Neural progenitor cell (in vitro differentiated cells): ENCODE measurements at regions not wholly inside any gene's neighbourhood (a gene's known extent, or its start where the extent isn't known, plus 50 kb on each side); places are given as distances from the start of the nearest gene placed in this dataset.

Experiments used
- DNase-seq: peaks from one replicate; pipeline ENCODE4 v3.0.0-alpha.2; 2016; ENCODE audit warnings: low spot score
- H2AFZ ChIP-seq: fragments of 200-600 bp; sonication (generic); replicated peaks from 2 replicates; pipeline ENCODE4 v1.6.1; 2016; ENCODE audit warnings: antibody characterized with exemption
- H3F3A ChIP-seq: fragments of 200-600 bp; sonication (generic); 2 replicates; pipeline ENCODE4 v1.6.1; 2016; ENCODE audit warnings: antibody characterized with exemption, low read depth
- H3K27ac ChIP-seq: fragments of 200-600 bp; sonication (generic); 2 replicates; pipeline ENCODE4 v1.5.1; 2016; ENCODE audit warnings: mild to moderate bottlenecking
- H3K27me3 ChIP-seq: fragments of 200-600 bp; sonication (generic); 2 replicates; pipeline ENCODE4 v1.6.1; 2016; ENCODE audit warnings: mild to moderate bottlenecking, moderate library complexity
- H3K36me3 ChIP-seq: fragments of 200-600 bp; sonication (generic); 2 replicates; pipeline ENCODE4 v1.5.1; 2016
- H3K4me1 ChIP-seq: fragments of 200-600 bp; sonication (generic); 2 replicates; pipeline ENCODE4 v1.6.1; 2016; ENCODE audit warnings: mixed run types
- H3K4me2 ChIP-seq: fragments of 200-600 bp; sonication (generic); 2 replicates; pipeline ENCODE4 v1.6.1; 2016
- H3K4me3 ChIP-seq: fragments of 200-600 bp; sonication (generic); 2 replicates; pipeline ENCODE4 v1.5.1; 2016
- H3K79me2 ChIP-seq: fragments of 200-600 bp; sonication (generic); 2 replicates; pipeline ENCODE4 v1.6.1; 2016; ENCODE audit warnings: low read depth
- H3K9ac ChIP-seq: fragments of 200-600 bp; sonication (generic); 2 replicates; pipeline ENCODE4 v1.6.1; 2016
- H3K9me3 ChIP-seq: fragments of 200-600 bp; sonication (generic); 2 replicates; pipeline ENCODE4 v1.5.1; 2016; ENCODE audit warnings: low read depth
- H4K20me1 ChIP-seq: fragments of 200-600 bp; sonication (generic); 2 replicates; pipeline ENCODE4 v1.6.1; 2016; ENCODE audit warnings: low read depth
- H3K27ac Mint-ChIP-seq: 3 replicates; pipeline ENCODE4 v1.8.0; 2021; ENCODE audit warnings: mixed read lengths
- H3K27me3 Mint-ChIP-seq: 2 replicates; pipeline ENCODE4 v1.8.0; 2022; ENCODE audit warnings: low read depth, mild to moderate bottlenecking, inconsistent platforms, moderate library complexity, mixed read lengths; ENCODE audit not compliant: insufficient read depth
- H3K36me3 Mint-ChIP-seq: 3 replicates; pipeline ENCODE4 v1.8.0; 2021; ENCODE audit warnings: mixed read lengths
- H3K4me1 Mint-ChIP-seq: 3 replicates; pipeline ENCODE4 v1.8.0; 2021; ENCODE audit warnings: mixed read lengths
- H3K4me3 Mint-ChIP-seq: 3 replicates; pipeline ENCODE4 v1.8.0; 2021; ENCODE audit warnings: mild to moderate bottlenecking, moderate library complexity, mixed read lengths
- H3K9me3 Mint-ChIP-seq: 3 replicates; pipeline ENCODE4 v1.8.0; 2020; ENCODE audit warnings: mixed read lengths
- EZH2 ChIP-seq: fragments of 200-600 bp; sonication (generic); IDR thresholded peaks from 2 replicates; pipeline ENCODE4 v1.6.1; 2017; ENCODE audit warnings: antibody characterized with exemption, mild to moderate bottlenecking, moderate library complexity
- EZH2phosphoT487 ChIP-seq: fragments of 200-600 bp; sonication (generic); IDR thresholded peaks from 2 replicates; pipeline ENCODE4 v1.6.1; 2017; ENCODE audit warnings: antibody characterized with exemption
- TF ChIP-seq, protein P1 (sequence below): fragments of 200-600 bp; sonication (generic); IDR thresholded peaks from 2 replicates; pipeline ENCODE4 v1.5.1; 2017; ENCODE audit warnings: antibody characterized with exemption, mild to moderate bottlenecking

DNA sequence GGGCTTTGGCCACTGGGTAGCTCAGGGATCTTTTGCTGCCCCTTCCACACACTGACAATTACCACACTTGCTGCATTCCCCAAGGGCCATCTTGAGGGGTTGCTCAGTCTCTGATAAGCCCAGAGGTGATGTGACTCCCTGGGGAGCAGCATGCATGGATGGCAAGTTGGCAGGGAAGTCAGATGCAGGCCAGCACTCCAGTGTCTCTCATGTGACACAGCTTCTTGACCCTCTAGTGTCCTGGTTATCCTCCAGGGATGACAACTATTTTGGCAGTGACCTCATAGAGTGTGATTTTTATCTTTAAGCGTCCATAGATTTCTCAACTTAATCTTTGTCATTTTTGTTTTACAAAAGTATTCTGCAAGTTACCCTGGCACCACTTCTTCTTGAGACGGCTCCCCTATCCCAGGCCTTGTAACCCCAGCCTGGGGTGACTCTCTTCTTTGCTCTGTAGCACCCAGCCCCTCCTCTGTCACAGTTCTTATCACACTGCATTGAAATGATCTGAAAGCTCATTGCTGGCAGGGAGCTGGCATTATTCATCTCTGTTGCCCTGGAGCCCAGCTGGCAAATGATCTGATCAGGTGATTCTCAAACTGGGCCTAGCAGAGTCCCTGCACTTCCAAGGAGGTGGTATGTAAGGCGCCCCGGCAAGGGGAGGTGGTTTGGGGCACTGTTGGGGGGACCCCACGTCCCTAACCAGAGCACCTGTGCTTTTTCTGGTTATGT is 72.6 kb downstream of the TENT5C start:
- Histone ChIP-seq H3K79me2 (no peaks in the 10 kb centered on the region), H3K27ac (no peak overlapping the region), H3K4me3 (no peak overlapping the region), H3F3A (no peaks in the 10 kb centered on the region), H4K20me1 (no peaks in the 10 kb centered on the region), H3K4me2 (no peak overlapping the region), H3K36me3 (no peaks in the 10 kb centered on the region), H3K27me3 (no peaks in the 10 kb centered on the region), H3K4me1 (peaks cover 5% of the 10 kb centered on the region), H3K9me3 (no peaks in the 10 kb centered on the region), H2AFZ (no peak overlapping the region), H3K9ac (no peak overlapping the region)
- no peak overlapping the region for H3K27ac Mint-ChIP-seq
- no peak for DNase-seq
- no peaks in the 10 kb centered on the region for H3K9me3 Mint-ChIP-seq
- no peaks in the 10 kb centered on the region for H3K36me3 Mint-ChIP-seq
- H3K27me3 Mint-ChIP-seq = peaks cover 5% of the 10 kb centered on the region
- no peak overlapping the region for H3K4me3 Mint-ChIP-seq
- TF ChIP-seq, protein P1, sequence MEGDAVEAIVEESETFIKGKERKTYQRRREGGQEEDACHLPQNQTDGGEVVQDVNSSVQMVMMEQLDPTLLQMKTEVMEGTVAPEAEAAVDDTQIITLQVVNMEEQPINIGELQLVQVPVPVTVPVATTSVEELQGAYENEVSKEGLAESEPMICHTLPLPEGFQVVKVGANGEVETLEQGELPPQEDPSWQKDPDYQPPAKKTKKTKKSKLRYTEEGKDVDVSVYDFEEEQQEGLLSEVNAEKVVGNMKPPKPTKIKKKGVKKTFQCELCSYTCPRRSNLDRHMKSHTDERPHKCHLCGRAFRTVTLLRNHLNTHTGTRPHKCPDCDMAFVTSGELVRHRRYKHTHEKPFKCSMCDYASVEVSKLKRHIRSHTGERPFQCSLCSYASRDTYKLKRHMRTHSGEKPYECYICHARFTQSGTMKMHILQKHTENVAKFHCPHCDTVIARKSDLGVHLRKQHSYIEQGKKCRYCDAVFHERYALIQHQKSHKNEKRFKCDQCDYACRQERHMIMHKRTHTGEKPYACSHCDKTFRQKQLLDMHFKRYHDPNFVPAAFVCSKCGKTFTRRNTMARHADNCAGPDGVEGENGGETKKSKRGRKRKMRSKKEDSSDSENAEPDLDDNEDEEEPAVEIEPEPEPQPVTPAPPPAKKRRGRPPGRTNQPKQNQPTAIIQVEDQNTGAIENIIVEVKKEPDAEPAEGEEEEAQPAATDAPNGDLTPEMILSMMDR = no peak
- no peak for TF ChIP-seq EZH2
- no peak for TF ChIP-seq EZH2phosphoT487
- H3K4me1 Mint-ChIP-seq = no peaks in the 10 kb centered on the region

DNA sequence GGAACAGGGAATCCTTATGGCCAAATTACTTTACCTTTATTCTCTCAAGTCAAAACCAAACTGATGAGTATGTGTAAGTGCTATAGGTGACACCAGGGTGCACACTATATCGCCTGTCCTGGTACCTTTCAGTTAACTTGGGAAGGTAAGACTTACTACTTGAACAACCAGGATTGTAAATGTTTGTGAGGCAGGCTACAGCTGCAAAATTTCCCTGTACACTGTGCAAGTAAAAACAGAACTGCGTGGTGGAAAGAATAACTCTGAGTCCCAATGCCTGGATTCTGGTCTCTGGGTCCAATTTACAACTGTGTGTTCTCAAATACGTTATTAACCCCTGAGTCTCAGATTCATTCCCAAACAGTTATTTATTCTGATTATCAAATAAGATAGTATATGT is 73.5 kb downstream of the TENT5C start:
- DNase-seq = no peak

DNA sequence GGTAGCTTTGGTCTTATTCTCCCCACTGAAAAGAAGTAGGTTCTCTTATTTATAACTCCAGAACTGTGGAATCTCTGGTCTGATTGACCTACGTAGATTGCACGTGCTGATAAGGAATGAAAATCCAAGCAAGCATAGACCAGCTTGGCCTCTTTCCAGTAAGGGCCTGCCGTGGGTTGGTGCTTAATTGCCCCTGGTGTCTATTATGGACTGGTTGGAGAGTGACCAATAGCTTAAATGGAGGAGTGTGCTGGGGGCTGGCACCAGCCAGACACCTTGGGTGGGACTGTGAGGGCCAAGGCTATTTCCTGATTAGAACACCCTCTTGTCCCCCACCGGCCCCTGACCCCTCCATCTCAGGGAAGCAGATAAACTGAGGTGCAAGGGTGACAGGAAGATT is 74.0 kb downstream of the TENT5C start:
- TF ChIP-seq EZH2 = no peak
- TF ChIP-seq EZH2phosphoT487 = no peak
- TF ChIP-seq, protein P1 = no peak
- Histone ChIP-seq H3K4me2 (no peak overlapping the region), H3F3A (no peaks in the 10 kb centered on the region), H3K9ac (no peak overlapping the region), H3K27ac (no peak overlapping the region), H3K4me3 (no peak overlapping the region), H3K27me3 (no peaks in the 10 kb centered on the region), H3K9me3 (no peaks in the 10 kb centered on the region), H3K36me3 (no peaks in the 10 kb centered on the region), H2AFZ (no peak overlapping the region), H3K79me2 (no peaks in the 10 kb centered on the region), H4K20me1 (no peaks in the 10 kb centered on the region), H3K4me1 (peaks cover 5% of the 10 kb centered on the region)
- Mint-ChIP-seq H3K36me3 (no peaks in the 10 kb centered on the region), H3K9me3 (no peaks in the 10 kb centered on the region), H3K4me3 (no peak overlapping the region), H3K4me1 (no peaks in the 10 kb centered on the region), H3K27ac (no peak overlapping the region), H3K27me3 (peaks cover 2% of the 10 kb centered on the region)
- no peak for DNase-seq

More for the DNA sequence above, 73.5 kb downstream of the TENT5C start:
- H3K9me3 Mint-ChIP-seq = no peaks in the 10 kb centered on the region
- Histone ChIP-seq H3K36me3 (no peaks in the 10 kb centered on the region), H3K9ac (no peak overlapping the region), H2AFZ (no peak overlapping the region), H3K4me1 (peaks cover 5% of the 10 kb centered on the region), H4K20me1 (no peaks in the 10 kb centered on the region), H3K9me3 (no peaks in the 10 kb centered on the region), H3K79me2 (no peaks in the 10 kb centered on the region), H3F3A (no peaks in the 10 kb centered on the region), H3K4me3 (no peak overlapping the region), H3K4me2 (no peak overlapping the region), H3K27ac (no peak overlapping the region), H3K27me3 (no peaks in the 10 kb centered on the region)
- H3K36me3 Mint-ChIP-seq = no peaks in the 10 kb centered on the region
- no peak for TF ChIP-seq EZH2phosphoT487
- TF ChIP-seq EZH2 = no peak
- peaks cover 2% of the 10 kb centered on the region for H3K27me3 Mint-ChIP-seq
- no peaks in the 10 kb centered on the region for H3K4me1 Mint-ChIP-seq
- no peak overlapping the region for H3K27ac Mint-ChIP-seq
- no peak overlapping the region for H3K4me3 Mint-ChIP-seq

DNA sequence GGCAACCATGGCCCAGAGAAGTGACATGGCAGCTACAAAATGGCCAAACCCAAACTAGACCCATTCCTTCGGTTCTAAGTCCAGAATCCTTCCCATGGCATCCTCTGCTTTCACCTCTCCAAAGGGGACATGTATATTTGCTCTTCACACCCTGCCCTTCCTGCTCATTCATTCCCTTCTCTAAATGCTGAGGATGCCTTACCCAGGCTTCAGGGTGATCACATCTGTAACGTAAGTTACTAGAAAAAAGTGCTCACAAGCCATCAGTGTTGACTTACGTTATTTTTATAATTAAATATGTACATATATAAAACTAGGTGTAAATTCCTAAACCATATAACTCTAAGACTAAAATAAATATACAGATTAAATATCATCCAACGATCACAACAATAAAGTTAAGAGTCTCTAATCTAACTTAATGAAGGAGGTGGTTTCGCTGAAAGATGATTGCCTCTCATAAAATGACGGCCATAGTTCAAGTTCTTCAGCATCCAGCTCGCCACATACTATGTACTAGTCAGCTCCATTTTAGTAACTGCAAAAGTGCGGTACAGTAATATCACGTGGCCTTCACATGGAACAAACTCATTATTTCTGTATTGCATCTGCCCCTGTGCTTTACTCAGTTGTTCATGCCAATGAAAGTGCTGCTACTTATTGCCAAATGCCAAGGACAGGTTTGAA is 74.6 kb downstream of the TENT5C start:
- no peak overlapping the region for H3K4me3 Mint-ChIP-seq
- no peaks in the 10 kb centered on the region for H3K9me3 ChIP-seq

More for the DNA sequence above, 74.6 kb downstream of the TENT5C start:
- H3K79me2 ChIP-seq = no peaks in the 10 kb centered on the region
- no peak overlapping the region for H3K27ac ChIP-seq
- Mint-ChIP-seq H3K4me1 (no peaks in the 10 kb centered on the region), H3K9me3 (no peaks in the 10 kb centered on the region), H3K27ac (no peak overlapping the region), H3K36me3 (no peaks in the 10 kb centered on the region), H3K27me3 (peaks cover 2% of the 10 kb centered on the region)
- no peaks in the 10 kb centered on the region for H3K36me3 ChIP-seq
- no peak for DNase-seq
- no peak for TF ChIP-seq EZH2phosphoT487
- no peak for TF ChIP-seq EZH2
- TF ChIP-seq, protein P1 = no peak
- no peaks in the 10 kb centered on the region for H4K20me1 ChIP-seq
- H3F3A ChIP-seq = no peaks in the 10 kb centered on the region
- H2AFZ ChIP-seq = no peak overlapping the region
- H3K27me3 ChIP-seq = no peaks in the 10 kb centered on the region
- H3K4me3 ChIP-seq = no peak overlapping the region
- H3K4me1 ChIP-seq = peaks cover 5% of the 10 kb centered on the region
- no peak overlapping the region for H3K9ac ChIP-seq
- no peak overlapping the region for H3K4me2 ChIP-seq
